DND-41 (cell line): ENCODE measurements at regions not wholly inside any gene's neighbourhood (a gene's known extent, or its start where the extent isn't known, plus 50 kb on each side); places are given as distances from the start of the nearest gene placed in this dataset.

Experiments
- ATAC-seq: fragments of 200-7000 bp; cut with Tn5 transposase; 3 replicates; pipeline ENCODE4 v1.9.1; 2021; ENCODE audit warnings: low read depth; ENCODE audit not compliant: insufficient read depth
- DNase-seq: peaks from one replicate; pipeline ENCODE4 v3.0.0-alpha.2; 2020
- H2AFZ ChIP-seq: 2 replicates; pipeline ENCODE4 v1.6.0; 2012; ENCODE audit warnings: low read depth, low read length
- H3K27ac ChIP-seq: 2 replicates; pipeline ENCODE4 v1.5.1; 2012; ENCODE audit warnings: low read length, inconsistent platforms
- H3K27me3 ChIP-seq: fragments of 200-600 bp; sonication (generic); 2 replicates; pipeline ENCODE4 v1.6.0; 2012; ENCODE audit warnings: low read length, mild to moderate bottlenecking, inconsistent platforms; ENCODE audit not compliant: insufficient read depth, poor library complexity
- H3K36me3 ChIP-seq: 2 replicates; pipeline ENCODE4 v1.5.1; 2012; ENCODE audit warnings: low read length, inconsistent platforms; ENCODE audit not compliant: insufficient read depth
- H3K4me1 ChIP-seq: 2 replicates; pipeline ENCODE4 v1.5.1; 2012; ENCODE audit warnings: mild to moderate bottlenecking, low read length; ENCODE audit not compliant: insufficient read depth
- H3K4me2 ChIP-seq: 2 replicates; pipeline ENCODE4 v1.6.0; 2012; ENCODE audit warnings: mild to moderate bottlenecking, moderate library complexity, low read length, inconsistent platforms; ENCODE audit not compliant: insufficient read depth
- H3K4me3 ChIP-seq, 2 experiments: fragments of 200-600 bp in 1 of 2; shearing (Covaris generic) in 1 of 2; 2 replicates each; pipeline ENCODE4 v1.5.1; 2012 to 2016; ENCODE audit warnings: inconsistent platforms in 2 of 2, low read length in 2 of 2, mild to moderate bottlenecking in 2 of 2, low read depth in 1 of 2, moderate library complexity in 1 of 2
- H3K79me2 ChIP-seq: 2 replicates; pipeline ENCODE4 v1.6.0; 2012; ENCODE audit warnings: low read length, inconsistent platforms; ENCODE audit not compliant: insufficient read depth
- H3K9ac ChIP-seq: 2 replicates; pipeline ENCODE4 v1.6.0; 2012; ENCODE audit warnings: low read depth, mild to moderate bottlenecking, inconsistent platforms, low read length, moderate library complexity
- H3K9me3 ChIP-seq: 2 replicates; pipeline ENCODE4 v1.5.1; 2012; ENCODE audit warnings: low read length, moderate library complexity, mild to moderate bottlenecking, inconsistent platforms; ENCODE audit not compliant: insufficient read depth, severe bottlenecking
- H4K20me1 ChIP-seq: 2 replicates; pipeline ENCODE4 v1.6.0; 2012; ENCODE audit warnings: low read length; ENCODE audit not compliant: insufficient read depth
- EZH2 ChIP-seq: IDR thresholded peaks from 3 replicates; pipeline ENCODE4 v1.6.1; 2012; ENCODE audit warnings: borderline replicate concordance, low read depth, mild to moderate bottlenecking, moderate library complexity, low read length, inconsistent platforms; ENCODE audit not compliant: severe bottlenecking
- TF ChIP-seq, protein P1 (sequence below): IDR thresholded peaks from 2 replicates; pipeline ENCODE4 v1.5.1; 2012; ENCODE audit warnings: borderline replicate concordance, low read length, moderate library complexity, mild to moderate bottlenecking; ENCODE audit not compliant: poor library complexity, severe bottlenecking; ENCODE audit errors: extremely low read depth

DNA sequence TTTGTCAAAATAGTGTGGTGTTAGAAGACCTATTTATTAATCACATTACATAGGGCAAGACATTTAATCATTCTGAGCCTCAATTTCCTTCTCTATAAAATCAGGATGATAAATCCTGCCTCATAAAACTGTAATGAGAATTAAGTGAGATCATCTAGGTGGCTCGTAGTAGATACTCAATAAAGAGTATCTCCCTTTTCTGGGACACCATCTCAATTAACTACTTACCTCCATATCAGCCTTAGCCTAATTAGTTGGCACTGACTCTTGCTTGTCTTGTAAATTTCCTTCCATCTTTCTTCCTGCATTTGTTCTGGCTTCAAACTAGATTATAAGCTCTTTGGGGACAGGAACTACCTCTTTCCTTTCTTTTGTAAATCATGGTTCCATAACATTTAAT lies 102.6 kb upstream of the TNR start:
- no peaks in the 10 kb centered on the region for H3K9me3 ChIP-seq
- H3K36me3 ChIP-seq, result no peaks in the 10 kb centered on the region
- no peak for TF ChIP-seq EZH2
- TF ChIP-seq, protein P1, sequence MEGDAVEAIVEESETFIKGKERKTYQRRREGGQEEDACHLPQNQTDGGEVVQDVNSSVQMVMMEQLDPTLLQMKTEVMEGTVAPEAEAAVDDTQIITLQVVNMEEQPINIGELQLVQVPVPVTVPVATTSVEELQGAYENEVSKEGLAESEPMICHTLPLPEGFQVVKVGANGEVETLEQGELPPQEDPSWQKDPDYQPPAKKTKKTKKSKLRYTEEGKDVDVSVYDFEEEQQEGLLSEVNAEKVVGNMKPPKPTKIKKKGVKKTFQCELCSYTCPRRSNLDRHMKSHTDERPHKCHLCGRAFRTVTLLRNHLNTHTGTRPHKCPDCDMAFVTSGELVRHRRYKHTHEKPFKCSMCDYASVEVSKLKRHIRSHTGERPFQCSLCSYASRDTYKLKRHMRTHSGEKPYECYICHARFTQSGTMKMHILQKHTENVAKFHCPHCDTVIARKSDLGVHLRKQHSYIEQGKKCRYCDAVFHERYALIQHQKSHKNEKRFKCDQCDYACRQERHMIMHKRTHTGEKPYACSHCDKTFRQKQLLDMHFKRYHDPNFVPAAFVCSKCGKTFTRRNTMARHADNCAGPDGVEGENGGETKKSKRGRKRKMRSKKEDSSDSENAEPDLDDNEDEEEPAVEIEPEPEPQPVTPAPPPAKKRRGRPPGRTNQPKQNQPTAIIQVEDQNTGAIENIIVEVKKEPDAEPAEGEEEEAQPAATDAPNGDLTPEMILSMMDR, result no peak
- DNase-seq, result no peak
- H4K20me1 ChIP-seq, result no peaks in the 10 kb centered on the region
- H3K9ac ChIP-seq, result no peak overlapping the region
- no peaks in the 10 kb centered on the region for H3K79me2 ChIP-seq
- no peak overlapping the region for H3K27ac ChIP-seq
- H3K4me3 ChIP-seq, result no peak overlapping the region
- ATAC-seq, result no peak
- no peaks in the 10 kb centered on the region for H3K4me1 ChIP-seq
- H2AFZ ChIP-seq, result no peak overlapping the region
- peaks cover 9% of the 10 kb centered on the region for H3K27me3 ChIP-seq
- no peak overlapping the region for H3K4me2 ChIP-seq

DNA sequence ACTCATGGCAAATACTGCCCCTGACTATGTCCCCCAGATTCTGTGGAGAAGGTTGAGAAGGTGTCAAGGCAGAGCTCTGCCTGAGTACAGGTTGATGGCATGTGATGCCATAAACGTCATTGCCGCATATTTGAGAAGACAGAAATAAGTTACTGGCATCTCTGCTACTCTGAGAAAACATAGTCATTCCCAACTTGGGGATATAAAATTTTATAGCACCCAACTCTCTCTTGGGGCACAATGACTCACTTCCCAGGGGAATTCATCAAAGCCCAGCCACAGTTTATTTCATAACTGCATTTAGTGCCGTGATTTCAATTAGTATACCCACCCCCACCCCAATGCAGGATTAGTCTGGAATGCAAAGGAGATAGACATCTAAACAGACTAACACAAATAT lies 101.9 kb upstream of the TNR start:
- H3K9ac ChIP-seq, result no peak overlapping the region
- no peaks in the 10 kb centered on the region for H3K4me1 ChIP-seq
- no peak overlapping the region for H3K4me2 ChIP-seq
- no peak overlapping the region for H3K27ac ChIP-seq
- H3K79me2 ChIP-seq, result no peaks in the 10 kb centered on the region
- no peaks in the 10 kb centered on the region for H3K9me3 ChIP-seq
- no peak overlapping the region for H2AFZ ChIP-seq
- ATAC-seq (no peak), DNase-seq (no peak)
- peaks cover 9% of the 10 kb centered on the region for H3K27me3 ChIP-seq
- no peaks in the 10 kb centered on the region for H4K20me1 ChIP-seq
- H3K4me3 ChIP-seq, result no peak overlapping the region
- TF ChIP-seq EZH2, result no peak
- TF ChIP-seq, protein P1, result no peak
- H3K36me3 ChIP-seq, result no peaks in the 10 kb centered on the region

DNA sequence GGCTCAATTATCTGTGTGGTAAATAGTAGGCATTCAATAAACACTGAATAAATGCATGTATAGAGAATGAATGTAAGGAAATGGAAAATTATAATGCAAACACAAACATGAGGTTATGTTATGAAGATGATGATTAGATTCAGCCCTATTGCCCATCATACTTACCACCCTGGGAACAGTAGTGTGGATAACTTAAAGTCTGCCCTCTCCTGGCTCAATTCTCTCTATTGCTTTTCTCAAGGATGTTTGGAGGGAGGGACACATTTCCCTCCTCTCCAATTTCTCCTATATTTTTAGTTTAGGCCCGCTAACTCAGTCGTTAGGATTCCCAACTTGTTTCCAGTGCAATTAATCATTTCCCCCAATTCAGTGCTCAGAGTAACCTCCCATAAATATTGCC lies 101.5 kb upstream of the TNR start:
- Histone ChIP-seq H3K4me2 (no peak overlapping the region), H3K79me2 (no peaks in the 10 kb centered on the region), H3K27me3 (peaks cover 9% of the 10 kb centered on the region), H3K4me3 (no peak overlapping the region), H3K27ac (no peak overlapping the region), H2AFZ (no peak overlapping the region), H3K4me1 (no peaks in the 10 kb centered on the region), H3K9me3 (no peaks in the 10 kb centered on the region), H3K9ac (no peak overlapping the region), H3K36me3 (no peaks in the 10 kb centered on the region), H4K20me1 (no peaks in the 10 kb centered on the region)
- ATAC-seq, result no peak
- TF ChIP-seq, protein P1, result no peak
- no peak for TF ChIP-seq EZH2
- DNase-seq, result no peak

DNA sequence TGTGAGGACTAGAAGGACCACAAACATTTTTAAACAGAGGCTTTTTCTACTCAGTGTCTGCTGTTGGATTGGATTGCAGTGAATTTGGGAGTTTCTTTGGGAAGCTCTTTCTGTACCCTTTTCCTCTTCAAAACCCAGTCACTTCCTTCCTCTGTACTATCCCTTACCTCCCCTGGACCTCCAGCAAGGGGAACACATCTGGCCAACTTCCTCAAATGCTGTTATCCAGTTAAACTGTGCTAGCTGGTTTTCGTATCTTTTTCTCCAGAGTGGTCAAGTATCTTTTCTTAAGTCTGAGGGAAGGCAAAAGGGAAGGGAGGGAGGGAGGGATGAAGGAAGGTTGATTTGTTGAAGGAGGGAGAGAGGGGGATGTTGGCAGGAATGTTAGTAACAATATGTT lies 99.2 kb upstream of the TNR start:
- no peaks in the 10 kb centered on the region for H3K36me3 ChIP-seq
- H2AFZ ChIP-seq, result no peak overlapping the region
- no peaks in the 10 kb centered on the region for H3K4me1 ChIP-seq
- H3K79me2 ChIP-seq, result no peaks in the 10 kb centered on the region
- H3K9ac ChIP-seq, result no peak overlapping the region
- H3K27me3 ChIP-seq, result peaks cover 3% of the 10 kb centered on the region
- H3K27ac ChIP-seq, result no peak overlapping the region
- H4K20me1 ChIP-seq, result no peaks in the 10 kb centered on the region
- no peaks in the 10 kb centered on the region for H3K9me3 ChIP-seq
- no peak overlapping the region for H3K4me2 ChIP-seq
- ATAC-seq (no peak), DNase-seq (no peak)
- TF ChIP-seq EZH2, result no peak
- TF ChIP-seq, protein P1, result no peak
- H3K4me3 ChIP-seq, result no peak overlapping the region
